CD4-positive, alpha-beta T cell treated with Interferon gamma for 1 hour (primary cell): ENCODE measurements at regions not wholly inside any gene's neighbourhood (a gene's known extent, or its start where the extent isn't known, plus 50 kb on each side); places are given as distances from the start of the nearest gene placed in this dataset.
"Not testable (repeated sequence)": the region's sequence is repeated elsewhere in the genome, so short reads cannot be mapped to it uniquely, and the experiment has no call there.

ENCODE experiments used
- DNase-seq: peaks from one replicate; pipeline ENCODE4 v3.0.0-alpha.2; 2020

DNA sequence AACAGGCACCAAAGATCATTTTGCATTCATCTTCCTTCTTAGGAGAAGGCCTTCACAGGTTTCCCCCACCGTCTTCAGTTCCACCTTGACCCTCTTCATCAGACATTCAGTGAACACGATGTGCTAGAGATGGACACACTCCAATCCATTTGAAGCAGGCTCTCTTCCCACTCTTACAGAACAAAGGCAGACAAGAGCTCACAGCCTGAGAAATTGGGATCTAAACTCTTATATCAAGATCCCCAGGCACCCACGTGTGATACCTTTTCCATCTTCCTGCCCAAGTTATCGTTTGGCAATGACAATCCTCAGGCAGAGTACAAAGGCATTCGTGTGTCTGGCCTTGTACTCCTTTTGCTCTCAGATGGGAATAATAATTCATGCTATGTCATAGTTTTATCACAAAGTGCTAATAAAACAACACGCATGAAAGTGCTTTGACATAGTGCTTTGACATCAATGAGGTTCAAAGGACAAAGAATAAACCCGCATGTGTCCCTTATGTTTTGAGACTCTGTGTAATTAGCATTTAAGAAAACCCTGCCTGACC lies 369.3 kb upstream of the KLHL29 start:
- DNase-seq, result no peak

DNA sequence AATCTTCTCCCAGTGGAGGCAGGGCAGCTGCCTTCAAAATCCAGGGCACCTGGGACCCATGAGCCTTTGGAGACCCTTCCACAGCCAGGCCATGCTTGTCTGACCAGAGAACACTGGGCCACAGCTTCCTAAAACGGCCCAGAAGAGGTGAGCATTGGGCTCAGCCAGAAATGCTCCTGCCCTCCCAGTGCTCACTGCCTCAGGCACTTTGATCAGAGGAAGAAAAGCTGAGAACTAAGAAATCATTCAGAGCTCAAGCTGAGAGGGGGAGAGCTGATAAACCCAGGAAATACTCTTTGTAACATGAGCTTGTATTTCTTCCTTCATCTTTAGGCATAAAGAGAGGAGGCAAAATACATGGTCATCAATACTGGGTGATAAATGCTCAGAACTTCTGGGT lies 365.5 kb upstream of the KLHL29 start:
- DNase-seq, result no peak

DNA sequence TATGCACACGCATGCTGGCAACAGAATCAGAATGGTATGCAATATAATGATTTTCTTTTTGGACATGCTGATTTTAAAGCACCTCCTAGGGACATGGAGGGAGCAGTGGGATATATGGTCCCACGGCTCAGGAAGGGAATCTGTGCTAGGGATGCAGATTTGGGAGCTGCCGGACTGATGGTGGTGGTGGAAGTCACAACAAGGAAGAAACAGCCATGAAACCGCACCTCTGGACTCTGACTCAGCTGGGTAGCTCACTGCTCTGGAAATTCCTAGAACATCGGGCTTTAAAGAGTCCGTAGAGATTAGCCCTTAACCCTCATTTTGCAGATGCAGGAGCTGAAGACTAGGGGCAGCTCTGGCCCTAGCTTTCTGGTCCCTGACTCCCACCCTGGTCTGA lies 364.3 kb upstream of the KLHL29 start:
- no peak for DNase-seq

DNA sequence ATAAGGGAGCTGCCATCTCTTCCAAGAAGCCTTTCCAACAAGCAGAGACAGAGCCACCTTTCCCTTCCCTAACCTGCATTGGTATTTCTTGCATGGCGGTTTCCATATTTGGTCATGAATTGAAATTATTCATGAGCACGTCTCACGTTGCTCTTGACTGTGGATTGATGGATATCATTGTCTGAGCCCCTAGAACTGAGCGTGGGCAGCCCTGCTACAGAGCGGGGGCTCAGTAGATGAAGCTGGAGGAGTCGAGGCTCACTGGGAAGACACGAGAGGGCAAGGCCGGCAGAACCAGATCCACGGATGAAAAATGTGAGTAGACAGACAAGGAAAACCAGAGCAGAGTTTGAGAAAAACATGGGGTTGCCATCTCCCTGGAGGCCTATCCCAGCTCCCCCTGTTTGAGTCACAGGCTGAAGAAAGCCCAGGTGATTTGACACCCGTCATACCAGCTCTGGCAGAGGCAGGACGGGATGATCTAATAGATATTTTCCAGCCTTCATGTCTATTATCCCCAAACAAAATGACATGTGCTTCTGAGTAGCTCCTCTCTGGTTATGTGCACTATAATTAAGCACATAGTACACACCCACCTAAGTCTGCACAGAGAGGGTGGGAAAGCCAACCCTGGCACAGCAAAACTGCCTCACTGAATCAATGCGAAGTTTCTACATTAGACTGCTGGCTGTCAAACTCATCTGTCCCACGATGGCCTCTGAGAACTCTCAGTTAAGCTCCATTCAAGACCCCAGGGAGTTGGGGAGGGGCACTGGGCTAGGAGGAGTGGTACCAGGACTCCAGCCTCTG lies 363.5 kb upstream of the KLHL29 start:
- no peak for DNase-seq

DNA sequence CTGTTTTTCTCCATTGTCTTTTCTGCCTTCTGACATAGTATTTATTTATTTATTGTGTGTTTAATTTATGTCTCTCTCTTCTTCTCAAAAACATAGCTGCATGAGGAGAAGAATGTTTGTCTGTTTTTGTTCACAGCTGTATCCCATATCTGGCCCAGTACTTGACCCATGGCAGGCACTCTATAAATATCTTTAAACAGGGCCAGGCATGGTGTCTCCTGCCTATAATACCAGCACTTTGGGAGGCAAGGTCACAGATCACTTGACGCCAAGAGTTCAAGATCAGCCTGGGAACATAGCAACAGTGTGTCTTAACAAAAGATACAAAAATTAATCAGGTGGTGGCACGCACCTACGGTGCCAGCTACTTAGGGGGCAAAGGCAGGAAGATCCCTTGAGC lies 361.3 kb upstream of the KLHL29 start:
- DNase-seq, result no peak

DNA sequence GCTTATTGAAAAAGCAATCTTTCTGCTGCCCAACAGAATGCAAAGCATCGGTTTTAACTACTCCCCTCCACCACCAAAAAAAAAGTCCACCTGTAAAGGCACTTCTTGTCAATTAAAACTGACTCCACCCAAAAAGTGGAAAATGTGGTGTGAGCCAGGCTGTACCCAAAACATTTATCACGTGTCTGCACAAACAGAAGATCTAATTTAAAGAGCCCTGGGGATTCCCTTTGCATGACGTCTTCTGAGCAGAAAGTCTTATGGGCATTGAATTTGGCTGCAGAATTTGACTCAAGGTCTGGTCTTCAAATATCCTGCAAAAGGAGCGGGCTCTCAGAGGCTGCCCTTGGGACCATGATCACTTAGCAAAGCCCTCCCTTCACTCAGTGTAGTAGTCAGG lies 358.3 kb upstream of the KLHL29 start:
- DNase-seq, result no peak

DNA sequence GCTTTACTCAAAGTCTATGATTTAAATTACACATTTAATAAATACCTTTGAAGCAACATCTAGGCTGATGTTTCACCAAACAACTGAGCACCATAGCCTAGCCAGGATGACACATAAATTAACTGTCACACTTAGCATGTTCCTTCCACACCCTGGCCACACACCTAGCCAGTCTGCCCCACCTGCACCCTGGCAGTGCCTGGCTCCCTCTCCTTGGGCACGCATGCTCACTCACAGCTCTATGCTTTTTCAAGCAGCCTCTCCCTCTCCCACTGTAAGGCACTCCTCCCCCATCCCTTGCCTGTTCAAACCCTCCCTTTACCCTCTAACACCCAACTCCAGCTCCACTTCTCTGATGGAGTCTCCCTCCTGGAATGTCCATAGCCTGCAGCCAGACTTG lies 357.6 kb upstream of the KLHL29 start:
- DNase-seq, result no peak

DNA sequence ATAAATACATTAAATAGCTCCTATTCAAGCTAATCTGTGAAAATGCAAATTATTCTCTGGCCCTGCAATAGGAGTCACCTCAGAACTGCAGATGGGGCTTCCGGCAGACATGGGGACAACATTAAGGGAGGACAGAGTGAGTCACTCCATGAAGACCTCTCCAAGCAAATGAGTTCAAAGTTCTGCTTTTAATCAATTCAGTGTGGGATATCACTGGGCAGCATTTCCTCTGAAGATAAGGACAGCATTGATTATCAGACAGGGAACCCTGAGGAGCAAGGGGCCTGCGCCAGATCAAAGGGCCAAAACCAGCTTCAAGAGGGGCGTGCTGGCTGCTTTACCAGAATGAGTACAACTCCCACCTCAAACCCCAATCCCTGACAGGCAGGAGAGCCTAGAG lies 356.9 kb upstream of the KLHL29 start:
- no peak for DNase-seq

DNA sequence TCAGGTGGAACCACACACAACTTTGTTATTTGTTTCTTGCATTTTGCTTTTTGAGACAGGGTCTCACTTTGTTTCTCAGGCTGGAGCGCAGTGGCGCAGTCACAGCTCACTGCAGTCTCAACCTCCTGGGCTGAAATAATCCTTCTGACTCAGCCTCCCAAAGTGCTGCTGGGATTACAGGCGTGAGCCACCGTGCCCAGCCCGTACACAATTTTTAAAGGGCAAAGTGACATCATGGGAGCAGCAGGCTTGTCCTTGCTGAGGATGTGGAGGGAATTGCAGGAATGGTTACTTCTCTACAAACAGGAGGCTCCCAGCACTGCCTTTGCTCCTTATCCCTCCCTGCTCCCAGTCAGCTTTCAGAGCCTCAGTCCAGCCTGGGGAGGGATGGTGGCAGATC lies 355.9 kb upstream of the KLHL29 start:
- no peak for DNase-seq

DNA sequence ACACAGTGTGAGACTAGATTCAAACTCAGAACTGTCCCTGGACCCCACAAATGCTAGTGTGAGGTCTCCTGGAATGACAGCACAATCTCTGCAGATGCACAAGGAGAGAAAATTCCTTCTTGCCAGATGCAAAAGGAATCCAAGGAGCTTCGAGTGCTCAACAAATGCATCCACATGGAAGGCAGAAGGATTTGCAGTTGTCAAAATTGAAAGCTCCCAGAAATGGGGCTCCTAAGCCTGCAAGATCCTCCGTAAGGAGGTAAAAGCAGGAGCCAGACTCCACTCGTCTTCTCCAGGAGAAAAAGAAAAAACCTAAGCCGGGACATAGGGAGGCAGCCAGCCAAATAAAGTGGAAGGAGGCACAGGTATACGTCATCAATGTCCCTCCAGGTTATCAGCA lies 355.0 kb upstream of the KLHL29 start:
- DNase-seq, result no peak

DNA sequence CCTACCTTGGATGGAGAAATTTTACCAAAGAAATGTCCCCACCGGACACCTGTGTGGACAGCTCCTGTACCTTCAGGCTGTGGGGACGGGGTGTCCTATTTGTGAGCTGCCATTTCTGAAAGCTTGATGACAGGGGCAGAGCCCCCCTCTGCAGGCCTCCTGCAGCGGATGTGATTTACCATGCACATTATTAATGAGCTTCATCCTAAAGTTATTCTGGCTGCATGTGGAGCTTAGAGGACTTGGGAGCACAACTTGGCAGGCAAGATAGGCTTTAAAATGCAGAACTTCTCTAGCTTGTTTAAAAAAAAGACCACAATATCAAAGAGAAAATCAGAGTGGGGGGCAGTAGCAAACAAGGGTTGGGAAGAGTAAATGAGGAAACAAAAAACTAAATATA lies 350.0 kb upstream of the KLHL29 start:
- no peak for DNase-seq

DNA sequence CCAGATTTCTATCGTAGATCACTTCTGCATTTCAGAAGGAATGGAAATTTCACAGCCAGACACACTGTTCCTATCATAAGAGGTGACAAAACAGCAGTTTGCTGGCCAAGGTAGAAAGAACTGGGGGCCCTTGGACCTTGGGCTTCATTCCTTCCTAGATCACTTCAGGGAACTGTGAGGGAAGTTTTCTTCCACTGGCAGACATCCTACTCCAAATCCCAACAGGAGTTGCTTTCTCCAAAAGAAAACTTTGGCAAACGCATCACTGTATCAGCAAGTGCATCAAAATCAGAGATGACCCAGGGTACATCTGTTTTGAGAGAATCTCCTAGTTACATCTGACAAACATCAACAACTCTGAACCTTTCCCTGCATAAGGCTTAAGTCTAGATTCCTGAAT lies 348.4 kb upstream of the KLHL29 start:
- no peak for DNase-seq

DNA sequence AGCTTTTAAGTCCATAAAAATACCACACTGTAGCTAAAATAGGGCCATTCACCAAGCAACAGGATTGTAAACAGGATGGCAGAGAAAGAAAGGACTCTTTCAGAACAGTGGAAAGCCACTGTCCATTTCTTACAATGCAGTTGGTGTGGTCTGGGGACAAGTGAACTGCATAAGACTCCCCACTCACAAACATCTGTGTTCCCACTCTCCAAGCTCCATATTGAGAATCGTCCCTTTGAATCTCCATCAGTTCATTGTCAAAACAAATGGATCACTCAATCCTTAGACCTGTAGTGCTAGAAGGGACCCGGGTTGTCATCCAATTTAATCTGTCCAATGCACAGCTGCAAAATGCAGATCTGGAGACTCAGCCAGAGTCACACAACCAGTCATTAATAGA lies 347.4 kb upstream of the KLHL29 start:
- DNase-seq, result no peak

DNA sequence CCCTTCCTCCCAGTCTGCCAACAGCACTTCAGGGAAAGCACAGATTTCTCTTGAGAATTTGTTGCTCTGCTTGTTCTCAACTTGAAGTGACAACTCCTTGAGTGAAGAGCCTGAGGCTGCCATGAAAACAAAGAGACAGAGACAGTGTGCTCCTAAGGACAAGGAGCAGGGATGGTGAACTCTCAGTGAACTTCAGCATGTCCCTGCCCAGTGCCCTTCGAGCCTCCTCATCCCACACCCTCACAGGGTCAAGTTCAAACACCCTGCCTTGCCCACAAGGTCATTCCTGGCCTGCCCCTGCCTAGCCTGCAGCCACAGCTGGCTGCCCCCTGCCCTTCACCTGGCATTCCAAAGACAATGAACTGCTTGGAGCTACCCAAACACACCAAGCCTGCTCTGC lies 343.5 kb upstream of the KLHL29 start:
- DNase-seq, result no peak

DNA sequence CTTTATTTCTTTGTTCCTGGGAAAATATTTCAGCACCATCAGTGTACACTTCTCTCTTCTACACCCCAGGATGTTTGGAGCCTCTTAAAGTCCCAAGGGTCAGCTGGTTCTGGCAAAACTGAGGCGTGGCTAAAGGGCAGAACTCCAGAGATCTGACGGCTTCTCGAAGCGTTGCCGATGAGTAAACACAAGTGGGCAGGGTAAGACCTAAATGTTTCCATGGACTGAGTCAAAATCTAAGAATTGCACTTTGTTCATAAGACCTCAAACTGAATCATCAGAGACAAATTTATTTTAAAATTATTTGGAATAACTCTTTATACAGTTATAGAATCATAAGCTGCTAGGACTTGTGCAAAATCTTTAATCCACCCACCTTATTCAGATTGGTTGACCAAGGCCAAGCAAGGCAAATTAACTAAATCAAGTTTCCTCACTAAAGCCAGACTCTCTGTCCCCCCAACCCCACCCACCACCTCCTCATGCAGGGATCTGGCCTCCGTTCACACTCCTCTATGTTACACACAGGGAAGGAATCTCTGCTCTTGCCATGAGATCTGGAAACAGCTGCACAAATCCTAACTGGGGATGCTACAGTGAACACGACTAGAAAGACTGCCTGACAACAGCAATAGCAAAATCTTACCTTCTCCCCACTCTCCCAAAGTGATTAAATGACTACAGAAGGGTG lies 342.6 kb upstream of the KLHL29 start:
- DNase-seq, result no peak

DNA sequence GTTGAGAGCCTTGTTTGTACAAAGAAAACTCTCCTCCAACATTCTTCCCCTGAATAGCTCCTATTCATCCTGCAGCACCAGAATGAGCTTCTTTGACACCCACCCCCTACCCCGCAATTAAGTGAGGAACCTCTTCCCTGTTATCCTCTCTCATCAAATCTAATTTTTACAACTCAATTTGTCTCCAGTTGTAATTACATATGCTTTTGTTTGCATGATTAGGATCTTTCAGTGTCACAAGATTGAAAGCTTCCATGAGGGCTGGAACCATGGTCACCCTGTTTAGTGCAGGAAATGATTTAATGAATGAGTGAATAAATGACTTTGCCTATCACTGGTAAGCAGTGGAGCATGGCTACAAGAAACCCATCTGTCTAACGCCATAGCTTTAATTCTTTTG lies 334.6 kb upstream of the KLHL29 start:
- no peak for DNase-seq

DNA sequence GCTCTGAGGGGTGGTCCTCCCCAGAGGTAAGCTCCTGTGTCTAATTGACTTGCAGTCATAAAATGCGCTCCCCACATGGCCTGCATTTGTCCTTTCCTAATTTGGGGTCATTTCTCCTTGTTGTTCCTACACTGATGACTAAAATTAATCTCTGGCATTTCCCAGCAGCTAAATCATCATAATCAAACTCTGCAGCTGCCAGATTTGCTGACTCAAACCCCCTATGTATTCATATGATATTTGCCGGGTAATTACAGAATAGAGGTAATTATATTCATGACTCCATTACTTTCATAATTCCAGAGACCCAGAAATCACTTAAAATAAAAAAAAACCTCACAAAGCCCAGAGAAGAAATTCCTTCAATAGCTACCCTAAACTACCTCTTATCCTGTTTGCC lies 331.4 kb upstream of the KLHL29 start:
- no peak for DNase-seq

DNA sequence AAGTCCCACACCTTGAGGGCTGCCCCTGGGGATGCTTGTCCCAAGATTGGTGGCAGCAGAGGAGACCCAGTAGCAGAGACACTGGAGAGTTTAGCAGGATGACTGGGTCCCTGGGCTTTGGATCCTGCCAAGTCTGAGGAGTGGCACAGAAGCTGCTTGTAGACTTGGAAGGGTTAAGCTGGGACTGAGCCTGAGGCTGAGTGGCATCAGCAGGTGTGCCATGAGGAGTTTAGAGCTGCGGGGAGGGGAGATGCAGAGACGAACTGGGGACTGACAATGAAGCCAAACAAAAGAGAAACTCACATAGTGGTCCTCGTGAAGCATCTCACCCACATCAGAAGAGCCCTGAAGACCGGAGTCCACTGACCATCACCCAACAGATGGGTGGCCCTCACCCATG lies 329.7 kb upstream of the KLHL29 start:
- DNase-seq, result no peak

DNA sequence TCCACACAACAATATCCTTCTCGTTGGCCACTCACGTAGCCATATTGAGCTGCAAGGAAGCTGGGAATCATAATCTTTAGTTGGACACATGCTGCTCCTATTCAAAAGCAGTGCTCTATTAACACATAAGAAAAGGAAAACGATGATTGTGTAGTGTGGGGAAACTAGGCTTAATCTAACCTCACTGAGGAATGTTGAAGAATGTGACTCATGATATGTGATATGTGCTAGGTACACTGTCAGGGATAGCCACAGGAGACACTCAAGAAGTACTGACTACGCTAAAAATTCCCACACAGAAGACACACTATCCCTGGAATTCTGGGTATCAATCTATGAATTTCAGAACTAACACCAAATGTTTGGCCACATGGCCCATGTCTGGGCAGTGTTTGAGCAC lies 328.1 kb upstream of the KLHL29 start:
- DNase-seq, result not testable (repeated sequence)

DNA sequence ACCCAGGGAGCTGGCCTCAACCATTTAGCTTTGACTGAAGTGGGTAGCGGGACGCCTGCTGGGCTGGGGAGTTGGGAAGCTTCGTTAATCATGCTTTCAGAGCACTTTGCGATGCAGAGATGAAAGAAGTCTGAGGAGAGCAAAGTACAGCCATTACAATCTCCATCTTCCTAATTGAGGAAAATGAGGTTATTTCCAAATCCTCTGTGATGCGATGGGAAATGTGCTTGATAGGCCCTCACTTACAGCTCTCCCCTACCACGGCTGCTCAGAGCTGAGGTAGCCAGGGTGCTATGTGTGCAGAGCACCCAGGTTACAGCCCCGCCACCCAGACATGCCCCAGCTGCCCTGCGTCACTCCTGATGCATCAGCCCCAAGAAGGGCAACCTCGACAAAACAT lies 326.5 kb upstream of the KLHL29 start:
- no peak for DNase-seq

DNA sequence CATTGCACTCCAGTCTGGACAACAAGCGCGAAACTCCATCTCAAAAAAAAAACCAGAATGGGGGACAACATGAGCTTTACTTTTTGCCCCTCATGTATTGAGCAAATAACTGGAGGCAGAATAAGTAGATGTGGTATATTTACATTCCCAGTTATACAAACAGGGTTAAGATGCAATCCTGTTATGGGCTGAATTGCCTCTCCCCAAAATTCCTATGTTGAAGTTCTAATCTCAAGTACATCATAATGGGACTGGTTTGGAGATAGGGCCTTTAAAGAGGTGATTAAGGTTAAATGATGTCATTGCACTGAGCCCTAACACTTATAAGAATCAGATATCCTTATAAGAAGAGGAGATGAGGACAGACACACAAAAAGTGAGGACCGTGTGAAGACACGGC lies 319.8 kb upstream of the KLHL29 start:
- no peak for DNase-seq

DNA sequence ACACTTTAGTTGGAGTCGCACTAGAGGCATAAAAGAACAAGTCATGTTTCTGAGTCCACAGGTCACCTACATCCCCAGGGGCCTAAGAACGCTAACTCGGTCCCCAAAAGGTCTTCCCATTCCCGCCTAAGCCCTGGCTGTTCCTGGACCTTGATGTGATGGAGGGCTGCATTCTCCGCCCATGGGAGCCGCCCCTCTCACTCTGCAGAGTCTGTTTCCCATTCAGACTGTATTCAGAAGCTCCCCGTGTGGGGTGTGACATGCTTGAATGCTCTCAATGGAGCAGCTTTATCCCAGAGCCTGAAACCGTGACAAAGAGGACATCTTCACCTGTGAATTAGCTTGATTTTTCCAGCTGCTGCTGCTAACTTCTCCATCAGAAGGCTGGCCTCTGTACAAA lies 319.0 kb upstream of the KLHL29 start:
- no peak for DNase-seq

DNA sequence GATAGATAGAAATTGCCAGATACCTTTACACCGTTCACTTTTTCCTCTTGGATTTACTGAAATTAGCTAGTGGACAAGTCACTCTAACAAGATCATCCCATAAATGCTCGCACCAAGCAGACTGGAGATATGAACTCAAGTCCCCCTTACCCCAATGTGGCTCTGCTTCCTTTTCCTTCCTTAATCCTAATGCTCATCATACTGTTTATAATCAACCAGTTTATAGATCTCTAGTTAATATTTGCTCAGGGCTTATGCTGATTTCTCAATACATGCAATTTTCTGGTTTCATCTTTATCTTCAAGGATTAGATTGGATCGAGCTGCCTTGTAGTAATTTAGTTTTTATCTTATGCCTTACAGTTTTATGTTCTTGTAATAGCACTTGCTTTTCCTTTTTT lies 318.3 kb upstream of the KLHL29 start:
- DNase-seq, result no peak

DNA sequence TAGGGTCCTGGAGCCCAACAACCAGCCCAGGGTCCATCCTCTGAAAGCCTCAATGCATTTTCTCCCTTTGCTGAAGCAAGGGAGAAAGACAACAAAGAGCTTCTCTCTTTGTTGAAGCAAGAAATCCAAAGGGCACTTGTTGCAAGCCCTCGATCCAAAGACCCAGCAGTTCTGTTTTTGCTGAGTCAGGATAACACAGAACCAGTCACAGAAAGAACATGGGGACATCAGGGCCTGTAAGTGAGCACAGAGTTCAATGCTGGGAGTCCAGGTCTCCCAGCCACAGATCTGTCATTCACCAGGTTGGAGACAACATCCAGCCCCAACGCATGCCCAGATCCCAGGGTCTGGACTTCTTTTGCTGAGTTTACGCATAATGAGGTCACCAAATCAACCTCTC lies 315.8 kb upstream of the KLHL29 start:
- no peak for DNase-seq

DNA sequence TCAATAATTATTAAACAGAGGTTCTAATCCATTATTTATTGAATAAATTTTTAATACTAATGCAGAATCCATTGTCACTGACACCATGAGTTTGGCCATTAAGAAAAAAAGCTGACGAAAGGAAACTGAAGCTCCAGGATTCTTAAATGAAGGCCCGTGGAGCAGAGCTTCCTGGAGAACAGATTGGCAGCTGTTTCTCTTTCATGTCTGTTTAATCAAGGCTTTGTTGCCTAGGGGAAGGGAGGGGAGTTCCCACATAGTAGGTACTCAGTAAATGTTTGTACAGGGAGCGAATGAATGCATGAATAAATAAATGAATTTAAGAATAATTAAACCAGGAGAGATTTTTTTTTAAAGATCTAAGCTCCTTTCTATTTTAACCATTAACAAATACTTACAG lies 315.1 kb upstream of the KLHL29 start:
- no peak for DNase-seq
